ENCODE measurements at regions not wholly inside any gene's neighbourhood (a gene's known extent, or its start where the extent isn't known, plus 50 kb on each side); places are given as distances from the start of the nearest gene placed in this dataset.

GRCh38 chr3:186461141-186461540 lies 83.0 kb downstream of the CRYGS start:
- TF ChIP-seq POLR2A (IDR thresholded peaks at IDR 0.05) (no peak), CTCF (IDR thresholded peaks at IDR 0.05) (no peak)

Data from tibial nerve (tissue), 3 donors.